ENCODE measurements at regions not wholly inside any gene's neighbourhood (a gene's known extent, or its start where the extent isn't known, plus 50 kb on each side); places are given as distances from the start of the nearest gene placed in this dataset.

DNA sequence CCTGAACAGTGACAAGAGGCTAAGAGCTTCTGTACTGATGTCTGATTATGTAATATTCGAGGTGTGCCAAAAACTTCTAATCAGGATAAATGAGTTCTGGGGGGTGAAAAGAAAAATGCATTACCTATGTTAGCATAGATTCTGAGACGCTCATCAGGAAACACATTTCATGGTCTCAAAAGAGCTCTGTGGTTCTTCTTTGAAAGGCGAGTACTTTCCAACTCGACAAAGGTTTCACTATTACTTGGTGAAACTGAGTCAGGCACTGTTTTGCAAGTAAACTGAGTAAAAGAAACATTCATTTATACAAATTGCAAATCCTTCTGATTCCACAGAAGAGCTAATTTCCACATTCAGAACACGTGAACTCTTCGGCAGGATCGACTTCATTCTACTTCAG is 523.2 kb downstream of the GATA3 start:
- H3K4me3 ChIP-seq (replicated peaks; ENCODE audit: low read depth, low read length), result no peak overlapping the region
- TF ChIP-seq CTCF (IDR thresholded peaks at IDR 0.05; ENCODE audit: low read depth, low read length, missing control alignments), result no peak
- no peak for DNase-seq (ENCODE audit: extremely low read depth, low read depth)

- no peak for TF ChIP-seq CTCF (IDR thresholded peaks at IDR 0.05; ENCODE audit: low read depth, low read length, missing control alignments)
- no peak for DNase-seq (ENCODE audit: extremely low read depth, low read depth)
- H3K4me3 ChIP-seq (replicated peaks; ENCODE audit: low read depth, low read length), result no peak overlapping the region
Measured at GRCh38 chr10:8581521-8582225, 527.2 kb downstream of the GATA3 start.

DNA sequence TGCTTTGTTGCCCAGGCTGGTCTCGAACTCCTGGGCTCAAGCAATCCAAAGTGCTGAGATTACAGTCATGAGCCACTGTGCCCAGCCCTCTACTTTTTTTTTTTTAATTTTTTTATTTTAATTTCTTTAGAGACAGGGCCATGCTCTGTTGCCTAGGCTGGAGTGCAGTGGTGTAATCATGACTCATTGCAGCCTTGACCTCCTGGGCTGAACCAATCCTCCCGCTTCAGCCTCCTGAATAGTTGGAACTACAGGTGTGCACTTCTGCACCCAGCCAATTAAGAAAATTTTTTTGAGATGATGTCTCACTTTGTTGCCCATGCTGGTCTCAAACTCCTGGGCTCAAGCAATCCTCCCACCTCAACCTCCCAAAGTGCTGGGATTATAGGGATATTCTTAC is 528.6 kb downstream of the GATA3 start:
- H3K4me3 ChIP-seq (replicated peaks; ENCODE audit: low read depth, low read length), result no peak overlapping the region
- TF ChIP-seq CTCF (IDR thresholded peaks at IDR 0.05; ENCODE audit: low read depth, low read length, missing control alignments), result no peak
- no peak for DNase-seq (ENCODE audit: extremely low read depth, low read depth)

DNA sequence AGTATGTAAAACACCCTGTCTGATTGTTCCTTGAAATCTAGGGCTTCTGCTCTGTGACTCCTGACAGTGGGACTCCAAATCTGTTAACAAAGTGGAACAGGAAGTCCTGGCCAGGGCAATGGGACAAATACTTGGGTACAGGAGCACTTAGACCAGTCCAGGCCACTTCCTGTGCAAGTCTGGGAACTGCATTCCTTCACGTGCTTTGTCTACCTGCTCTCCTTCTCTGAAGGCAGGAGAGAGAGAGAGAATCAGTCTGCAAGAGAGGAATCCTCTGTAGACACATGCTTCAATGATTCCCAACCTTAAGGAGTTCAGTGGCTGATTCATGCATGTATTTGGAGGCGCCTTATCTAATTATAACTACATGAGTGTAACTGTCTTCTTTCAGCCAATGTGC is 530.2 kb downstream of the GATA3 start:
- no peak overlapping the region for H3K4me3 ChIP-seq (replicated peaks; ENCODE audit: low read depth, low read length)
- DNase-seq (ENCODE audit: extremely low read depth, low read depth), result no peak
- no peak for TF ChIP-seq CTCF (IDR thresholded peaks at IDR 0.05; ENCODE audit: low read depth, low read length, missing control alignments)

GRCh38 chr10:8586504-8586903 is 532.0 kb downstream of the GATA3 start:
- TF ChIP-seq CTCF (IDR thresholded peaks at IDR 0.05; ENCODE audit: low read depth, low read length, missing control alignments), result no peak
- DNase-seq (ENCODE audit: extremely low read depth, low read depth), result no peak
- no peak overlapping the region for H3K4me3 ChIP-seq (replicated peaks; ENCODE audit: low read depth, low read length)

- no peak for TF ChIP-seq CTCF (IDR thresholded peaks at IDR 0.05; ENCODE audit: low read depth, low read length, missing control alignments)
- no peak for DNase-seq (ENCODE audit: extremely low read depth, low read depth)
- no peak overlapping the region for H3K4me3 ChIP-seq (replicated peaks; ENCODE audit: low read depth, low read length)
Measured at GRCh38 chr10:8588135-8588534, 533.6 kb downstream of the GATA3 start.

- no peak for TF ChIP-seq CTCF (IDR thresholded peaks at IDR 0.05; ENCODE audit: low read depth, low read length, missing control alignments)
- DNase-seq (ENCODE audit: extremely low read depth, low read depth), result no peak
Measured at GRCh38 chr10:8590518-8590917, 536.0 kb downstream of the GATA3 start.

More at GRCh38 chr10:8590518-8590917, 536.0 kb downstream of the GATA3 start:
- no peak overlapping the region for H3K4me3 ChIP-seq (replicated peaks; ENCODE audit: low read depth, low read length)
